Stimulated activated naive CD8-positive, alpha-beta T cell treated with anti-CD3 and anti-CD28 coated beads, Interleukin-15, amount 100 ng/mL, for 72 hours (primary cell): ENCODE measurements at regions not wholly inside any gene's neighbourhood (a gene's known extent, or its start where the extent isn't known, plus 50 kb on each side); places are given as distances from the start of the nearest gene placed in this dataset.

Source experiments
- ATAC-seq: fragments of 150-1000 bp; cut with Tn5 transposase; 2 replicates; pipeline ENCODE4 v1.10.0; 2021; ENCODE audit warnings: mild to moderate bottlenecking, moderate library complexity
- DNase-seq, 2 donors: peaks; one replicate each; pipeline ENCODE4 v3.0.0; 2021 to 2022
- H3K27ac Mint-ChIP-seq, 2 donors: one replicate each; pipeline ENCODE4 v1.8.0; 2022; ENCODE audit warnings: mild to moderate bottlenecking in 2 of 2, mixed read lengths in 2 of 2, moderate library complexity in 2 of 2
- H3K27me3 Mint-ChIP-seq: one replicate; pipeline ENCODE4 v1.8.0; 2022; ENCODE audit warnings: mixed read lengths
- H3K4me1 Mint-ChIP-seq: one replicate; pipeline ENCODE4 v1.8.0; 2022; ENCODE audit warnings: mild to moderate bottlenecking, mixed read lengths
- H3K4me3 Mint-ChIP-seq, 2 donors: one replicate each; pipeline ENCODE4 v1.8.0; 2022; ENCODE audit warnings: mild to moderate bottlenecking in 2 of 2, mixed read lengths in 2 of 2, moderate library complexity in 1 of 2
- H3K9me3 Mint-ChIP-seq, 2 donors: one replicate each; pipeline ENCODE4 v1.8.0; 2022; ENCODE audit warnings: mixed read lengths in 2 of 2

GRCh38 chr16:85193115-85193493 lies 80.8 kb upstream of the CIBAR2 start:
- no peaks in the 10 kb centered on the region for H3K27me3 Mint-ChIP-seq

GRCh38 chr16:85193876-85194275 lies 81.6 kb upstream of the CIBAR2 start:
- Mint-ChIP-seq H3K4me3 (no peak overlapping the region), H3K27ac (no peak overlapping the region), H3K4me1 (no peaks in the 10 kb centered on the region), H3K9me3 (peaks cover 0 to 8% of the 10 kb centered on the region in 2 donors), H3K27me3 (no peaks in the 10 kb centered on the region)
- DNase-seq (no peak), ATAC-seq (no peak)

More at GRCh38 chr16:85193115-85193493, 80.8 kb upstream of the CIBAR2 start:
- Mint-ChIP-seq H3K4me3 (no peak overlapping the region), H3K9me3 (peaks cover 0 to 9% of the 10 kb centered on the region in 2 donors), H3K27ac (no peak overlapping the region), H3K4me1 (no peaks in the 10 kb centered on the region)
- ATAC-seq: no peak
- DNase-seq: no peak

GRCh38 chr16:85194307-85195270 lies 82.3 kb upstream of the CIBAR2 start:
- DNase-seq: no peak
- H3K9me3 Mint-ChIP-seq: peaks cover 0 to 4% of the 10 kb centered on the region in 2 donors
- H3K4me1 Mint-ChIP-seq: no peaks in the 10 kb centered on the region
- peak overlapping the region in 1 of 2 donors; percentile 1 for H3K27ac Mint-ChIP-seq
- no peak for ATAC-seq
- no peak overlapping the region for H3K4me3 Mint-ChIP-seq
- H3K27me3 Mint-ChIP-seq: no peaks in the 10 kb centered on the region

GRCh38 chr16:85195271-85195647 lies 83.0 kb upstream of the CIBAR2 start:
- no peaks in the 10 kb centered on the region for H3K4me1 Mint-ChIP-seq
- DNase-seq (no peak), ATAC-seq (no peak)
- H3K27ac Mint-ChIP-seq: no peak overlapping the region
- no peaks in the 10 kb centered on the region for H3K27me3 Mint-ChIP-seq
- no peaks in the 10 kb centered on the region for H3K9me3 Mint-ChIP-seq
- H3K4me3 Mint-ChIP-seq: no peak overlapping the region

- H3K4me1 Mint-ChIP-seq: no peaks in the 10 kb centered on the region
- ATAC-seq (no peak), DNase-seq (no peak)
- no peaks in the 10 kb centered on the region for H3K27me3 Mint-ChIP-seq
- no peak overlapping the region for H3K4me3 Mint-ChIP-seq
- H3K9me3 Mint-ChIP-seq: no peaks in the 10 kb centered on the region
- H3K27ac Mint-ChIP-seq: peak overlapping the region in 1 of 2 donors; percentile 5
Observed at GRCh38 chr16:85195900-85196772, 83.9 kb upstream of the CIBAR2 start.

- H3K27me3 Mint-ChIP-seq: no peaks in the 10 kb centered on the region
- no peak overlapping the region for H3K4me3 Mint-ChIP-seq
- H3K27ac Mint-ChIP-seq: no peak overlapping the region
- ATAC-seq (no peak), DNase-seq (no peak)
- H3K9me3 Mint-ChIP-seq: no peaks in the 10 kb centered on the region
- H3K4me1 Mint-ChIP-seq: no peaks in the 10 kb centered on the region
Observed at GRCh38 chr16:85196976-85197375, 84.7 kb upstream of the CIBAR2 start.

- H3K27ac Mint-ChIP-seq: peak overlapping the region in 1 of 2 donors; percentile 5
- ATAC-seq (no peak), DNase-seq (no peak)
- H3K4me1 Mint-ChIP-seq: no peaks in the 10 kb centered on the region
- no peaks in the 10 kb centered on the region for H3K27me3 Mint-ChIP-seq
- no peaks in the 10 kb centered on the region for H3K9me3 Mint-ChIP-seq
- H3K4me3 Mint-ChIP-seq: no peak overlapping the region
Observed at GRCh38 chr16:85197611-85198566, 85.6 kb upstream of the CIBAR2 start.

- H3K27me3 Mint-ChIP-seq: no peaks in the 10 kb centered on the region
- no peaks in the 10 kb centered on the region for H3K4me1 Mint-ChIP-seq
- H3K4me3 Mint-ChIP-seq: no peak overlapping the region
- H3K27ac Mint-ChIP-seq: no peak overlapping the region
- ATAC-seq: no peak
- no peak for DNase-seq
- no peaks in the 10 kb centered on the region for H3K9me3 Mint-ChIP-seq
Observed at GRCh38 chr16:85199069-85199725, 86.9 kb upstream of the CIBAR2 start.

GRCh38 chr16:85199880-85200279 lies 87.6 kb upstream of the CIBAR2 start:
- ATAC-seq (no peak), DNase-seq (no peak)
- H3K27ac Mint-ChIP-seq: no peak overlapping the region
- no peaks in the 10 kb centered on the region for H3K27me3 Mint-ChIP-seq
- H3K4me3 Mint-ChIP-seq: no peak overlapping the region
- no peaks in the 10 kb centered on the region for H3K4me1 Mint-ChIP-seq
- no peaks in the 10 kb centered on the region for H3K9me3 Mint-ChIP-seq

- no peak overlapping the region for H3K27ac Mint-ChIP-seq
- H3K27me3 Mint-ChIP-seq: peaks cover 3% of the 10 kb centered on the region
- no peak overlapping the region for H3K4me3 Mint-ChIP-seq
Observed at GRCh38 chr16:85200471-85201278, 88.4 kb upstream of the CIBAR2 start.

GRCh38 chr16:85201574-85201973 lies 89.3 kb upstream of the CIBAR2 start:
- H3K4me3 Mint-ChIP-seq: no peak overlapping the region
- no peaks in the 10 kb centered on the region for H3K4me1 Mint-ChIP-seq
- peaks cover 9% of the 10 kb centered on the region for H3K27me3 Mint-ChIP-seq
- no peak overlapping the region for H3K27ac Mint-ChIP-seq
- DNase-seq (no peak), ATAC-seq (no peak)
- no peaks in the 10 kb centered on the region for H3K9me3 Mint-ChIP-seq

More at GRCh38 chr16:85200471-85201278, 88.4 kb upstream of the CIBAR2 start:
- no peak for ATAC-seq
- no peaks in the 10 kb centered on the region for H3K9me3 Mint-ChIP-seq
- DNase-seq: no peak
- no peaks in the 10 kb centered on the region for H3K4me1 Mint-ChIP-seq

- H3K4me3 Mint-ChIP-seq: no peak overlapping the region
- H3K27ac Mint-ChIP-seq: peak overlapping the region in 1 of 2 donors; percentile 40
- H3K4me1 Mint-ChIP-seq: no peaks in the 10 kb centered on the region
- no peak for DNase-seq
- no peaks in the 10 kb centered on the region for H3K9me3 Mint-ChIP-seq
- ATAC-seq: no peak
- peaks cover 9% of the 10 kb centered on the region for H3K27me3 Mint-ChIP-seq
Observed at GRCh38 chr16:85202051-85202601, 89.9 kb upstream of the CIBAR2 start.

- DNase-seq (no peak), ATAC-seq (no peak)
- no peaks in the 10 kb centered on the region for H3K4me1 Mint-ChIP-seq
- H3K27me3 Mint-ChIP-seq: peaks cover 9% of the 10 kb centered on the region
- no peaks in the 10 kb centered on the region for H3K9me3 Mint-ChIP-seq
- H3K27ac Mint-ChIP-seq: peak overlapping the region in 1 of 2 donors; percentile 90
- H3K4me3 Mint-ChIP-seq: no peak overlapping the region
Observed at GRCh38 chr16:85202631-85203461, 90.6 kb upstream of the CIBAR2 start.
